SK-N-SH (cell line): ENCODE measurements at regions not wholly inside any gene's neighbourhood (a gene's known extent, or its start where the extent isn't known, plus 50 kb on each side); places are given as distances from the start of the nearest gene placed in this dataset.

Experiments
- CTCF ChIA-PET: fragments of 300-600, 350-600 bp; formaldehyde crosslinking; extraction: SDS; loops from one replicate; lab custom pipeline; 2021; lab: Yijun Ruan, JAX
- POLR2A ChIA-PET: fragments of 350-600 bp; sonication (Branson Sonifier 250); formaldehyde crosslinking; extraction: SDS; loops from one replicate; lab custom pipeline; 2020; ENCODE audit warnings: antibody characterized with exemption, inconsistent platforms; lab: Yijun Ruan, JAX
- DNase-seq: peaks from one replicate; pipeline ENCODE4 v3.0.0; 2012
- H2AFZ ChIP-seq: fragments of 200-600 bp; sonication (generic); 2 replicates; pipeline ENCODE4 v1.8.1; 2016; ENCODE audit warnings: antibody characterized with exemption, mild to moderate bottlenecking, low read depth
- H3F3A ChIP-seq: fragments of 200-600 bp; sonication (generic); replicated peaks from 2 replicates; pipeline ENCODE3; 2016; ENCODE audit warnings: antibody characterized with exemption, mild to moderate bottlenecking; ENCODE audit not compliant: insufficient read depth
- H3K27ac ChIP-seq, 2 experiments: fragments of 200-500 bp in 1 of 2; fragments of 200-600 bp in 1 of 2; sonication (Bioruptor generic) in 1 of 2; sonication (generic), shearing (Covaris generic) in 1 of 2; 2 replicates each; pipeline versions ENCODE4 v1.5.1 to v1.6.1; 2014 to 2016; ENCODE audit warnings: low read depth in 2 of 2, inconsistent platforms in 1 of 2, low read length in 1 of 2, mild to moderate bottlenecking in 1 of 2, mixed read lengths in 1 of 2
- H3K27me3 ChIP-seq: fragments of 200-600 bp; sonication (generic), shearing (Covaris generic); 2 replicates; pipeline ENCODE4 v1.6.1; 2016; ENCODE audit warnings: mixed run types; ENCODE audit not compliant: insufficient read depth
- H3K36me3 ChIP-seq, 2 experiments: fragments of 200-500 bp in 1 of 2; fragments of 200-600 bp in 1 of 2; sonication (Bioruptor generic) in 1 of 2; sonication (generic) in 1 of 2; replicated peaks in 1 of 2; 2 replicates each; pipeline versions ENCODE3 to v1.5.1; 2014 to 2016; ENCODE audit warnings: low read length in 1 of 2, mild to moderate bottlenecking in 1 of 2; ENCODE audit not compliant: insufficient read depth in 2 of 2, control insufficient read depth in 1 of 2
- H3K4me1 ChIP-seq, 2 experiments: fragments of 200-500 bp in 1 of 2; fragments of 200-600 bp in 1 of 2; sonication (Bioruptor generic) in 1 of 2; sonication (generic), shearing (Covaris generic) in 1 of 2; 2 replicates each; pipeline versions ENCODE4 v1.5.1 to v1.6.1; 2014 to 2016; ENCODE audit warnings: low read depth in 1 of 2, low read length in 1 of 2, mixed run types in 1 of 2; ENCODE audit not compliant: insufficient read depth in 2 of 2, control insufficient read depth in 1 of 2
- H3K4me2 ChIP-seq: fragments of 200-600 bp; sonication (generic), shearing (Covaris generic); 2 replicates; pipeline ENCODE4 v1.6.1; 2017; ENCODE audit warnings: mixed run types
- H3K4me3 ChIP-seq, 2 experiments: fragments of 200-500 bp in 1 of 2; fragments of 200-600 bp in 1 of 2; sonication (Bioruptor generic) in 1 of 2; sonication (generic), shearing (Covaris generic) in 1 of 2; 2 replicates each; pipeline versions ENCODE4 v1.5.1 to v1.8.1; 2014 to 2016; ENCODE audit warnings: low read depth in 2 of 2, inconsistent platforms in 1 of 2, low read length in 1 of 2, mild to moderate bottlenecking in 1 of 2, mixed read lengths in 1 of 2, moderate library complexity in 1 of 2
- H3K79me2 ChIP-seq: fragments of 200-600 bp; sonication (generic); 2 replicates; pipeline ENCODE4 v1.8.1; 2017; ENCODE audit warnings: mild to moderate bottlenecking; ENCODE audit not compliant: insufficient read depth
- H3K9ac ChIP-seq: fragments of 200-600 bp; sonication (generic); 2 replicates; pipeline ENCODE4 v1.6.1; 2017; ENCODE audit warnings: mixed run types
- H3K9me2 ChIP-seq: fragments of 200-600 bp; sonication (generic); 2 replicates; pipeline ENCODE4 v1.6.1; 2017; ENCODE audit warnings: mixed run types
- H3K9me3 ChIP-seq: fragments of 200-600 bp; sonication (generic); 2 replicates; pipeline ENCODE4 v1.6.1; 2017; ENCODE audit warnings: mixed run types, mild to moderate bottlenecking, moderate library complexity
- H4K20me1 ChIP-seq: fragments of 200-600 bp; sonication (generic); 2 replicates; pipeline ENCODE4 v1.6.1; 2017; ENCODE audit warnings: mild to moderate bottlenecking, mixed run types; ENCODE audit not compliant: insufficient read depth
- ELF1 ChIP-seq: IDR thresholded peaks from 2 replicates; pipeline ENCODE4 v1.4.0; 2012
- FOSL2 ChIP-seq: IDR thresholded peaks from 2 replicates; pipeline ENCODE4 v1.4.0; 2012; ENCODE audit warnings: low read depth, mild to moderate bottlenecking, moderate library complexity, borderline replicate concordance
- GATA2 ChIP-seq: sonication (generic); formaldehyde crosslinking; IDR thresholded peaks from 2 replicates; pipeline ENCODE4 v1.5.0; 2020; ENCODE audit warnings: mild to moderate bottlenecking, missing genetic modification reagents
- IRF3 ChIP-seq: fragments of 150-350 bp; IDR thresholded peaks from 2 replicates; pipeline ENCODE4 v1.6.1; 2016; ENCODE audit warnings: mild to moderate bottlenecking, low read depth, low read length
- NFIC ChIP-seq: IDR thresholded peaks from 2 replicates; pipeline ENCODE4 v1.4.0; 2012; ENCODE audit warnings: borderline replicate concordance
- POLR2AphosphoS5 ChIP-seq: IDR thresholded peaks from 2 replicates; pipeline ENCODE4 v1.6.1; 2012; ENCODE audit warnings: low read depth, low read length
- RAD21 ChIP-seq: IDR thresholded peaks from 2 replicates; pipeline ENCODE4 v1.6.1; 2012; ENCODE audit warnings: mild to moderate bottlenecking, low read length
- REST ChIP-seq: IDR thresholded peaks from 2 replicates; pipeline ENCODE4 v1.6.1; 2012; ENCODE audit warnings: mild to moderate bottlenecking, low read depth, low read length, moderate library complexity
- RFX5 ChIP-seq: IDR thresholded peaks from 2 replicates; pipeline ENCODE4 v1.6.1; 2012; ENCODE audit warnings: mild to moderate bottlenecking, improper control_type of control experiment, low read length
- SIN3A ChIP-seq: IDR thresholded peaks from 2 replicates; pipeline ENCODE4 v1.6.1; 2012; ENCODE audit warnings: low read depth, mild to moderate bottlenecking, low read length, moderate library complexity, borderline replicate concordance
- SMC3 ChIP-seq: IDR thresholded peaks from 2 replicates; pipeline ENCODE4 v1.6.1; 2012; ENCODE audit warnings: low read depth, low read length, improper control_type of control experiment
- TAF1 ChIP-seq: IDR thresholded peaks from 2 replicates; pipeline ENCODE4 v1.6.1; 2012; ENCODE audit warnings: low read depth, mild to moderate bottlenecking, low read length, moderate library complexity, borderline replicate concordance
- YY1 ChIP-seq: IDR thresholded peaks from 2 replicates; pipeline ENCODE4 v1.4.0; 2012; ENCODE audit warnings: low read depth, mild to moderate bottlenecking
- WGBS: methylation state at CpG from one replicate; pipeline ENCODE4 v1.1.6; 2017; ENCODE audit warnings: low lambda C conversion rate; 5-methylcytosine and 5-hydroxymethylcytosine counted together
- TF ChIP-seq, protein P1 (sequence below): IDR thresholded peaks from 2 replicates; pipeline ENCODE4 v1.4.0; 2012; ENCODE audit warnings: low read depth, borderline replicate concordance
- TF ChIP-seq, protein P2 (sequence below): IDR thresholded peaks from 2 replicates; pipeline ENCODE4 v1.4.0; 2012; ENCODE audit warnings: low read depth

- TF ChIP-seq REST (no peak), ELF1 (no peak), POLR2AphosphoS5 (no peak), NFIC (no peak), SMC3 (no peak), GATA2 (no peak)
- TF ChIP-seq, protein P1, sequence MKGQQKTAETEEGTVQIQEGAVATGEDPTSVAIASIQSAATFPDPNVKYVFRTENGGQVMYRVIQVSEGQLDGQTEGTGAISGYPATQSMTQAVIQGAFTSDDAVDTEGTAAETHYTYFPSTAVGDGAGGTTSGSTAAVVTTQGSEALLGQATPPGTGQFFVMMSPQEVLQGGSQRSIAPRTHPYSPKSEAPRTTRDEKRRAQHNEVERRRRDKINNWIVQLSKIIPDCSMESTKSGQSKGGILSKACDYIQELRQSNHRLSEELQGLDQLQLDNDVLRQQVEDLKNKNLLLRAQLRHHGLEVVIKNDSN = no peak
- TF ChIP-seq, protein P2, sequence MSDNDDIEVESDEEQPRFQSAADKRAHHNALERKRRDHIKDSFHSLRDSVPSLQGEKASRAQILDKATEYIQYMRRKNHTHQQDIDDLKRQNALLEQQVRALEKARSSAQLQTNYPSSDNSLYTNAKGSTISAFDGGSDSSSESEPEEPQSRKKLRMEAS = no peak
- TF ChIP-seq, all 33 proteins: peak for 0
Measured at GRCh38 chr13:33917190-33917589, 99.2 kb downstream of the RFC3 start (continued).

GRCh38 chr13:33918199-33918932 is 100.4 kb downstream of the RFC3 start:
- H3K27me3 ChIP-seq = no peaks in the 10 kb centered on the region
- H3F3A ChIP-seq = peaks cover 14% of the 10 kb centered on the region
- 36% methylated on average over 7 of the region's 7 CpGs for WGBS
- CTCF ChIA-PET = interaction anchor here (0.6 kb wide), 2 partner anchors 12 to 1249 kb away, joined by 3 read pairs; no protein-coding TSS in a partner anchor
- no peaks in the 10 kb centered on the region for H3K79me2 ChIP-seq
- POLR2A ChIA-PET = no interaction called here
- no peaks in the 10 kb centered on the region for H3K9me3 ChIP-seq
- peak overlapping the region in 1 of 2 experiments; percentile 9; a peak in 1 of 4 replicates for H3K4me3 ChIP-seq
- DNase-seq = no peak
- peaks cover 17% of the 10 kb centered on the region in 2 experiments for H3K4me1 ChIP-seq
- H2AFZ ChIP-seq = peak overlapping the region; percentile 26; the same call in 1 of the 2 replicates
- H3K9me2 ChIP-seq = no peaks in the 10 kb centered on the region
- peak overlapping the region; percentile 80 to 84 for H3K27ac ChIP-seq
- H4K20me1 ChIP-seq = no peaks in the 10 kb centered on the region
- H3K9ac ChIP-seq = no peak overlapping the region
- H3K4me2 ChIP-seq = peak overlapping the region; percentile 54; the same call in 1 of the 2 replicates
- H3K36me3 ChIP-seq = no peaks in the 10 kb centered on the region
- TF ChIP-seq FOSL2 = peak; percentile 98
- TF ChIP-seq NFIC = peak; percentile 96
- TF ChIP-seq, protein P2 = no peak; the same call in 1 of the 2 replicates
- TF ChIP-seq REST = peak; percentile 45; the same call in 1 of the 2 replicates
- no peak for TF ChIP-seq RFX5
- no peak for TF ChIP-seq RAD21
- TF ChIP-seq GATA2 = no peak
- no peak for TF ChIP-seq SIN3A
- TF ChIP-seq IRF3 = no peak
- TF ChIP-seq TAF1 = peak; percentile 45; the same call in 1 of the 2 replicates
- TF ChIP-seq, protein P1 = no peak
- TF ChIP-seq YY1 = no peak
- TF ChIP-seq ELF1 = no peak
- TF ChIP-seq POLR2AphosphoS5 = peak; percentile 69; the same call in 1 of the 2 replicates
